ENCODE measurements at regions not wholly inside any gene's neighbourhood (a gene's known extent, or its start where the extent isn't known, plus 50 kb on each side); places are given as distances from the start of the nearest gene placed in this dataset.

- in situ Hi-C loops (cut with MboI; ENCODE audit: low pct_ligation_motif_present in 1 of 4, low pct_unique_long_range_greater_than_20kb in 1 of 4, low sequenced_read_pairs in 3 of 4) (no loop called here), intact Hi-C loops (cut with DNase I; ENCODE audit: low total_unique reads) (no loop called here)
- no peak overlapping the region for H3K27ac ChIP-seq
- 57 to 78% methylated on average over 4 of the region's 4 CpGs for WGBS, 2 donors (ENCODE audit: low coverage in 1 of 2)
- no peaks in the 10 kb centered on the region for H3K36me3 ChIP-seq
- DNase-seq, result no peak
- no peaks in the 10 kb centered on the region for H3K27me3 ChIP-seq
- H3K4me3 ChIP-seq, result no peak overlapping the region
- no peaks in the 10 kb centered on the region for H3K4me1 ChIP-seq
- no peaks in the 10 kb centered on the region for H3K9me3 ChIP-seq
- TF ChIP-seq POLR2A (IDR thresholded peaks at IDR 0.05), result no peak
- no peak for TF ChIP-seq CTCF (IDR thresholded peaks at IDR 0.05)
- TF ChIP-seq POLR2AphosphoS5 (IDR thresholded peaks at IDR 0.05), result no peak
- TF ChIP-seq EP300 (IDR thresholded peaks at IDR 0.05; ENCODE audit: low read depth), result no peak
Observed at GRCh38 chr13:67645874-67646467, 415.8 kb upstream of the PCDH9 start.

- intact Hi-C loops (cut with DNase I; ENCODE audit: low total_unique reads), result no loop called here
- in situ Hi-C loops (cut with MboI; ENCODE audit: low pct_ligation_motif_present in 1 of 4, low pct_unique_long_range_greater_than_20kb in 1 of 4, low sequenced_read_pairs in 3 of 4), result no loop called here
- DNase-seq, result no peak
- H3K36me3 ChIP-seq, result no peaks in the 10 kb centered on the region
- 20 to 25% methylated on average over 1 of the region's 1 CpG for WGBS, 2 donors (ENCODE audit: low coverage in 1 of 2)
- TF ChIP-seq POLR2AphosphoS5 (IDR thresholded peaks at IDR 0.05) (no peak), CTCF (IDR thresholded peaks at IDR 0.05) (no peak), POLR2A (IDR thresholded peaks at IDR 0.05) (no peak), EP300 (IDR thresholded peaks at IDR 0.05; ENCODE audit: low read depth) (no peak)
- H3K27ac ChIP-seq, result no peak overlapping the region
- H3K27me3 ChIP-seq, result no peaks in the 10 kb centered on the region
- no peaks in the 10 kb centered on the region for H3K9me3 ChIP-seq
- no peaks in the 10 kb centered on the region for H3K4me1 ChIP-seq
- H3K4me3 ChIP-seq, result no peak overlapping the region
Observed at GRCh38 chr13:67643516-67644055, 413.4 kb upstream of the PCDH9 start.

GRCh38 chr13:67642657-67643056, 412.5 kb upstream of the PCDH9 start:
- in situ Hi-C loops (cut with MboI; ENCODE audit: low pct_ligation_motif_present in 1 of 4, low pct_unique_long_range_greater_than_20kb in 1 of 4, low sequenced_read_pairs in 3 of 4), result no loop called here
- Histone ChIP-seq H3K9me3 (no peaks in the 10 kb centered on the region), H3K4me3 (no peak overlapping the region), H3K27me3 (no peaks in the 10 kb centered on the region), H3K36me3 (no peaks in the 10 kb centered on the region), H3K27ac (no peak overlapping the region), H3K4me1 (no peaks in the 10 kb centered on the region)
- DNase-seq, result no peak
- TF ChIP-seq POLR2A (IDR thresholded peaks at IDR 0.05), result no peak
- TF ChIP-seq POLR2AphosphoS5 (IDR thresholded peaks at IDR 0.05), result no peak
- no peak for TF ChIP-seq EP300 (IDR thresholded peaks at IDR 0.05; ENCODE audit: low read depth)
- no peak for TF ChIP-seq CTCF (IDR thresholded peaks at IDR 0.05)
- intact Hi-C loops (cut with DNase I; ENCODE audit: low total_unique reads), result no loop called here

GRCh38 chr13:67635754-67636153, 405.6 kb upstream of the PCDH9 start:
- no peaks in the 10 kb centered on the region for H3K36me3 ChIP-seq
- no peaks in the 10 kb centered on the region for H3K27me3 ChIP-seq
- intact Hi-C loops (cut with DNase I; ENCODE audit: low total_unique reads) (no loop called here), in situ Hi-C loops (cut with MboI; ENCODE audit: low pct_ligation_motif_present in 1 of 4, low pct_unique_long_range_greater_than_20kb in 1 of 4, low sequenced_read_pairs in 3 of 4) (no loop called here)
- H3K4me3 ChIP-seq, result no peak overlapping the region
- DNase-seq, result no peak
- no peaks in the 10 kb centered on the region for H3K4me1 ChIP-seq
- H3K27ac ChIP-seq, result no peak overlapping the region
- TF ChIP-seq POLR2A (IDR thresholded peaks at IDR 0.05) (no peak), POLR2AphosphoS5 (IDR thresholded peaks at IDR 0.05) (no peak), EP300 (IDR thresholded peaks at IDR 0.05; ENCODE audit: low read depth) (no peak), CTCF (IDR thresholded peaks at IDR 0.05) (no peak)
- WGBS, 2 donors (ENCODE audit: low coverage in 1 of 2), result 65 to 76% methylated on average over 2 to 3 of the region's 3 CpGs
- H3K9me3 ChIP-seq, result no peaks in the 10 kb centered on the region

All from transverse colon (tissue), 4 donors.